Fibroblast of villous mesenchyme (primary cell): ENCODE measurements at regions not wholly inside any gene's neighbourhood (a gene's known extent, or its start where the extent isn't known, plus 50 kb on each side); places are given as distances from the start of the nearest gene placed in this dataset.

Experiments
- DNase-seq: peaks from one replicate; pipeline ENCODE4 v3.0.0-alpha.2; 2010; ENCODE audit warnings: low read depth
- H3K4me3 ChIP-seq: 2 replicates; pipeline ENCODE4 v1.5.1; 2011; ENCODE audit warnings: low read depth, mild to moderate bottlenecking, low read length
- CTCF ChIP-seq: IDR thresholded peaks from 2 replicates; pipeline ENCODE4 v1.5.1; 2012; ENCODE audit warnings: low read depth, mild to moderate bottlenecking, low read length; ENCODE audit not compliant: insufficient read depth

- no peak overlapping the region for H3K4me3 ChIP-seq
- no peak for DNase-seq
- TF ChIP-seq CTCF, result no peak
These were observed 307.7 kb upstream of the TNP1 start for GRCh38 chr2:217167531-217167930.

DNA sequence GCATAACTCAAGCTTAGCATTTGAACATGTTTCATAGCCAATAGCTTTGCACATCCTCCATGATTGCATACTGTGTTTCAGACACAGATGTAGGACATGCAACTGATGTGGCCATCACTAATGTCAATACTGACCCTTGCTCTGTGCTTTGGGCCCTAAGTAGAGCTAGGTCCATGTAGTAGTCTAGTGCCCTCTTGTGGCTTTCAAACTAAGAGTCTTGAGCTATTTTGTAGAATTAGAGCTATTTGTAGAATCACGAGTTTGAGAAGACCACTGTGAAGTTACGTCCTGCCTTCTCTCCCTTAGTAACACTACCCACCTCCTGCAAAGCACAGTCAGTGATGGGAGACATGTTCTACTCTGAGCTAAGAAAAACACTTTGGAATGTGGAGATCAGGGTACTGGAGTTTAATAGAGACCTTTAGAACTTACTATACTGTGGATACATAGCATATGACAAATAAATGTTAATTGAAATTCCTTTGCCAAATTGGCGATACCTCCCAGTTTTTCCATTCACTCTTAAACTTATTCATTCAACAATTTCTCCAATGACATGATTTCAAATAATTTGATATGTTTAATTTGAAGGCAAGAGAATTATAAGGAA lies 306.5 kb upstream of the TNP1 start:
- H3K4me3 ChIP-seq, result no peak overlapping the region
- DNase-seq, result peak; percentile 74

GRCh38 chr2:217165547-217165946 lies 305.7 kb upstream of the TNP1 start:
- no peak overlapping the region for H3K4me3 ChIP-seq
- DNase-seq, result no peak
- no peak for TF ChIP-seq CTCF

More for the DNA sequence above, 306.5 kb upstream of the TNP1 start:
- peak; percentile 71 for TF ChIP-seq CTCF

DNA sequence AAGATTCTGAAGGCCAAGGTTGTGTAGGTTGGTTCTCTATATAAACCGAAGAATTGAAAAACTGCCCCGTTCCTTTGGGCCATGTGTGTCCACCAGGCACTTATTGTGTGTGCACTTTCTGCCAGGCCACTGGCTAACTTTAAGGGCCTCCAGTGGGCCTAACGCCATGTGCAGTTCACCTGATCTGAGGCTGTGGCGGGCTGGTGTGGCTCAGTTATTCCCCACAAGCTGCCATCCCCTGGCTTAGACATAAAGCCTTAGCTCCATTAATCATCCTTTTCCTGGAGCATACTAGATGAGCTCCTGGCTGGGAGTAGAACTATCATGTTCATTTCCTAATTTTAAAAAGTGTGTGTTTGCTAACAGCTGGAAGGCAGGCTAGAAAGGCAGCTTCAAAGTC lies 304.1 kb upstream of the TNP1 start:
- TF ChIP-seq CTCF, result no peak
- H3K4me3 ChIP-seq, result no peak overlapping the region
- no peak for DNase-seq

DNA sequence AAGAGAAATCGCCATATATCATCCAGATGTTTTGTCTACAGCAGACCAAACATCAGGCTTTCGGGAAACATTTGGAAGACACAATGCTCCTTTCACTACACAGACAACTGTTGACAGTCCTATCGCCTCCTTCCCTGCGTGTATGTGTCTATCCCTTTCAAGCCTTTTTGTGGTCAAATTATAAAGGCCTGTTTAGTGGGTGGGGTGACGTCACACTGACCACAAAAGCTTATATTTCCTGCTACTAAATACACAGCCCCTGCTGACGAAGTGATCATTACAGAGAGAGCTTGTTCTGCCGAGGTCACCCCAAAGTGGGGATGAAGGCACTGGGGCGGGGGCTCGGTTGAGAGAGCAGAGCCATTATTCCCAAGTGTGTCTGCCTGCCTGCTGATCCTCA lies 302.7 kb upstream of the TNP1 start:
- DNase-seq, result peak; percentile 99
- no peak for TF ChIP-seq CTCF

GRCh38 chr2:217160978-217161973 lies 301.4 kb upstream of the TNP1 start:
- H3K4me3 ChIP-seq, result no peak overlapping the region
- DNase-seq, result no peak
- no peak for TF ChIP-seq CTCF

More for the DNA sequence above, 302.7 kb upstream of the TNP1 start:
- no peak overlapping the region for H3K4me3 ChIP-seq
